ENCODE measurements at regions not wholly inside any gene's neighbourhood (a gene's known extent, or its start where the extent isn't known, plus 50 kb on each side); places are given as distances from the start of the nearest gene placed in this dataset.

DNA sequence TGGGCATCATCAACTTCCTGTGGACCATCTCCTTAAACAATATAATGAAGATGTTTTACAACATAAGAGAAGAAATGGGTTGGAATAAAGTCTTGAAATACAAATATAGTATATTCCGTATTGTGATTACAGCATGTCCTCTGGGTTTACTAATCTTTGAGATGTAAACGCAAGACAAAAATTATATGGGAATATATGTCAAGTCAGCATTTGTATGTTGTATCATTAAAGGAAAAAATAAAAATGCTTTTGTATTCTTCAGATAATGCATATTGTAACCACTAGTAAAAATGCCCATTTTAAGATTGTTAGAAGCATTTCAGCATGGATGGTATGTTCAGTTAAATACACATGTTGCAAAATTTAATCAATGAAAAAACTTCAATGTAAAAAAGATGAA is 893.3 kb downstream of the FLRT2 start:
- intact Hi-C loops (cut with DNase I; ENCODE audit: low total_unique reads) = no loop called here
- Histone ChIP-seq H3K4me3 (no peak overlapping the region), H3K27ac (no peak overlapping the region), H3K27me3 (no peaks in the 10 kb centered on the region), H3K4me1 (no peaks in the 10 kb centered on the region), H3K36me3 (no peaks in the 10 kb centered on the region), H3K9me3 (no peaks in the 10 kb centered on the region)
- DNase-seq = no peak
- TF ChIP-seq CTCF (IDR thresholded peaks at IDR 0.05) = no peak

- H3K27ac ChIP-seq = no peak overlapping the region
- no peaks in the 10 kb centered on the region for H3K27me3 ChIP-seq
- no peak for DNase-seq
- H3K4me1 ChIP-seq = no peaks in the 10 kb centered on the region
- intact Hi-C loops (cut with DNase I; ENCODE audit: low total_unique reads) = no loop called here
- no peak for TF ChIP-seq CTCF (IDR thresholded peaks at IDR 0.05)
- no peaks in the 10 kb centered on the region for H3K36me3 ChIP-seq
- H3K9me3 ChIP-seq = no peaks in the 10 kb centered on the region
- no peak overlapping the region for H3K4me3 ChIP-seq
These were observed 890.2 kb downstream of the FLRT2 start for GRCh38 chr14:86420131-86420530.

DNA sequence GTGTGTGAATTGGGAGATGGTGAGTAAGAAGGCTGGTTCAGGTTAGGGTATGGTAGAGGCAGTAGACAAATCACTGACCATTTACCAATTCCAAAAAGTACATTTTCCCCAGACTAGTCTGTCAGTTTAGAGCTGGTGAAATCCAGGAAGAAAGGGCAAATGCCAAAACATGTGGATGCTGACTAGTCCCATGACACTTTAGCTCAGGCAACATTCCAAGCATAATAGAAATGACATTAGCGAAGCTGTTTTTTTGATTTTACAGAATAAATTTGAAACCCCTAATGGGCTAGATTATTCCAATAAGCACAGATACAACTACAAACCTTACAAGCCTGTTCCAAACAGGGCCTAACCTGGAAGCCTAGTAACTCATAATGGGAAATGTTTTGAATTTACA is 884.2 kb downstream of the FLRT2 start:
- TF ChIP-seq CTCF (IDR thresholded peaks at IDR 0.05) = no peak
- intact Hi-C loops (cut with DNase I; ENCODE audit: low total_unique reads) = no loop called here
- Histone ChIP-seq H3K9me3 (no peaks in the 10 kb centered on the region), H3K36me3 (no peaks in the 10 kb centered on the region), H3K27me3 (no peaks in the 10 kb centered on the region), H3K4me3 (no peak overlapping the region), H3K27ac (no peak overlapping the region), H3K4me1 (no peaks in the 10 kb centered on the region)
- DNase-seq = no peak

DNA sequence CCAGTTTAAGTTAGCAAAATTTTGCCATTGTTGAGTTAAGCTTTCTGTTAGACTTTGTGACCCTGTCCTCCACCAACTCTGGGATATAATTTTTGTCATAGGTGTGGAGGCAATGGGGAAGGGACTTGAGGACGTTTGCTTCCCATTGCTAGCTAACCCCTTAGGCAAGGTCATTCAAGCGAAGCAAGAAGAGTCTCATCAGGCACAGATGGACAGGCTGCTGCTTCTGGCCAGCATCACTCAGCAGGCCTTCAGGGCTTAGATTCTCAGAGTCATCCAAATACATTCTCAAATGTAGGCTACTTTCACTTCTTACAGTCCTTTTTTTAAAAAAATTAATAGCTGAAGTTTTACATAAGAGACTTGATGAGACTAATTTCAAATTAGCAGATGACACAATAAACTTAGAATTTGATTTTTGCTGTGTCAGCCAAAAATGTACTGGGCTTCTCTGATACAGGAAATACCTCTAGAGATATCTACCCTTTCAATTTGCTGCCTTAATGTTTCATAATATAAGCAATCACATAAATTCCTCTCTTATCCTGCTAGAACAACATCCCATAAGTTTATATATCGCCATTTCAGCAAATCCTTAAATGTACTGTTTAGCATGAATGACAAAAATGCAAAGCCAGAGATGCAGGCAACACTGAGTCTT is 875.2 kb downstream of the FLRT2 start:
- intact Hi-C loops (cut with DNase I; ENCODE audit: low total_unique reads) = no loop called here

DNA sequence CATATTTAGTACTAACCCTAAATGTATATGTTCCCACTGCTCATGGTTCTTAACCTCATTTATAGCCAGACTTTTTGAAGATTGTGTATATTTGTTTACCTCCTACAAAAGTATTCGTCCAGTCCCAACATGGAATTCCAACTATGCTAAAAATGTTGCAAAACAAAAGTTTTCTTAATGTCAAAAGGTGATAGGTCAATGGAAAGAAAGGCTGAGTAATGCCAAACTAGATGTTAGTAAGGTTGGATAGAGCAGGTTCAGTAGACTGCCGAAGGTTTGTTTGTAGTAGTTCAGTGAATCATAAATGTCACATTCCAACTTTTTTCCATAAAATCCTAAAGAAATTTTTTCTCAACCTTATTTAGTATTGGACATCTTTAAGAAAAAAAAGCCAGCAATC is 874.5 kb downstream of the FLRT2 start:
- Histone ChIP-seq H3K27me3 (no peaks in the 10 kb centered on the region), H3K4me1 (no peaks in the 10 kb centered on the region), H3K9me3 (no peaks in the 10 kb centered on the region), H3K4me3 (no peak overlapping the region), H3K27ac (no peak overlapping the region), H3K36me3 (no peaks in the 10 kb centered on the region)
- intact Hi-C loops (cut with DNase I; ENCODE audit: low total_unique reads) = no loop called here
- no peak for TF ChIP-seq CTCF (IDR thresholded peaks at IDR 0.05)
- DNase-seq = no peak

More for the DNA sequence above, 875.2 kb downstream of the FLRT2 start:
- no peak overlapping the region for H3K27ac ChIP-seq
- no peaks in the 10 kb centered on the region for H3K9me3 ChIP-seq
- H3K4me1 ChIP-seq = no peaks in the 10 kb centered on the region
- H3K27me3 ChIP-seq = no peaks in the 10 kb centered on the region
- H3K36me3 ChIP-seq = no peaks in the 10 kb centered on the region
- H3K4me3 ChIP-seq = no peak overlapping the region
- DNase-seq = no peak
- TF ChIP-seq CTCF (IDR thresholded peaks at IDR 0.05) = no peak

DNA sequence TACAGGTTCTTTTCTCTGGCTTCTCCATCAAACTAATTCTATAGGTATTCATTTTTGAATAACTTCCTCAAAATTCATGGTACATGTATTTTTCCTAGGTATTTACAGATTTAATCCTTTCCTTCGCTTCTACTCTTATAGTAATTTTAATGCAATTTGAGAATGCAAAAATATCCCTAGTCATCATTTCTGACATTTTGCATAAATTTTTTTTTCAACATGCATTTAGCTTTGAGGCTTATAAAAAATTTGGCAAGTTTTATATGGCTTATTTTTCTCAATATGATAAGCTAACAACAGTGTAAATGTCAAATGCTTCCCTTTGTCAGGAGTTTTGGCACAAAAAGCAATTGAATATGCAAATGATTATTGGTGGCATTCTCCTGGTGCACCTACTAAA is 872.6 kb downstream of the FLRT2 start:
- Histone ChIP-seq H3K36me3 (no peaks in the 10 kb centered on the region), H3K4me1 (no peaks in the 10 kb centered on the region), H3K27ac (no peak overlapping the region), H3K27me3 (no peaks in the 10 kb centered on the region), H3K9me3 (no peaks in the 10 kb centered on the region), H3K4me3 (no peak overlapping the region)
- no peak for DNase-seq
- TF ChIP-seq CTCF (IDR thresholded peaks at IDR 0.05) = no peak
- intact Hi-C loops (cut with DNase I; ENCODE audit: low total_unique reads) = no loop called here
